Activated CD4-positive, alpha-beta T cell treated with anti-CD3 and anti-CD28 coated beads, Interleukin-2, amount 10 ng/mL, durations not matched to agents 24 days and 14 days (primary cell): ENCODE measurements at regions not wholly inside any gene's neighbourhood (a gene's known extent, or its start where the extent isn't known, plus 50 kb on each side); places are given as distances from the start of the nearest gene placed in this dataset.
A peak's percentile ranks its signal among the peaks of the same experiment; 100 is the strongest.

Experiments used
- DNase-seq: peaks from one replicate; pipeline ENCODE4 v3.0.0; 2022
- H3K27ac Mint-ChIP-seq: one replicate; pipeline ENCODE4 v1.8.0; 2022; ENCODE audit warnings: mild to moderate bottlenecking, mixed read lengths
- H3K27me3 Mint-ChIP-seq: one replicate; pipeline ENCODE4 v1.8.0; 2022; ENCODE audit warnings: mixed read lengths
- H3K36me3 Mint-ChIP-seq: one replicate; pipeline ENCODE4 v1.8.0; 2022; ENCODE audit warnings: low read depth, mild to moderate bottlenecking, mixed read lengths
- H3K4me1 Mint-ChIP-seq: one replicate; pipeline ENCODE4 v1.8.0; 2021; ENCODE audit warnings: mixed read lengths
- H3K4me3 Mint-ChIP-seq: one replicate; pipeline ENCODE4 v1.8.0; 2022; ENCODE audit warnings: mild to moderate bottlenecking, moderate library complexity, mixed read lengths
- H3K9me3 Mint-ChIP-seq: one replicate; pipeline ENCODE4 v1.8.0; 2021; ENCODE audit warnings: mixed read lengths
- intact Hi-C: fragments of 100-400 bp; cut with micrococcal nuclease; formaldehyde crosslinking; loops from one replicate; pipeline ENCODE4 v1.15.1; 2023

GRCh38 chr17:77001487-77001886 lies 133.3 kb downstream of the MGAT5B start:
- intact Hi-C loops: no loop called here
- peaks cover 27% of the 10 kb centered on the region for H3K4me1 Mint-ChIP-seq
- peaks cover 1% of the 10 kb centered on the region for H3K36me3 Mint-ChIP-seq
- H3K27me3 Mint-ChIP-seq: no peaks in the 10 kb centered on the region
- no peak overlapping the region for H3K4me3 Mint-ChIP-seq
- no peaks in the 10 kb centered on the region for H3K9me3 Mint-ChIP-seq
- H3K27ac Mint-ChIP-seq: no peak overlapping the region
- no peak for DNase-seq

- intact Hi-C loops: no loop called here
- no peak for DNase-seq
- Mint-ChIP-seq H3K4me1 (peaks cover 21% of the 10 kb centered on the region), H3K27me3 (no peaks in the 10 kb centered on the region), H3K4me3 (no peak overlapping the region), H3K36me3 (peaks cover 1% of the 10 kb centered on the region), H3K27ac (peak overlapping the region; percentile 34), H3K9me3 (no peaks in the 10 kb centered on the region)
Measured at GRCh38 chr17:77002103-77003045, 134.2 kb downstream of the MGAT5B start.

- peaks cover 9% of the 10 kb centered on the region for H3K4me1 Mint-ChIP-seq
- peaks cover 1% of the 10 kb centered on the region for H3K36me3 Mint-ChIP-seq
- H3K27me3 Mint-ChIP-seq: peaks cover 3% of the 10 kb centered on the region
- H3K9me3 Mint-ChIP-seq: no peaks in the 10 kb centered on the region
- intact Hi-C loops: no loop called here
- no peak for DNase-seq
- no peak overlapping the region for H3K27ac Mint-ChIP-seq
- H3K4me3 Mint-ChIP-seq: no peak overlapping the region
Measured at GRCh38 chr17:77003699-77004098, 135.5 kb downstream of the MGAT5B start.

- no peaks in the 10 kb centered on the region for H3K9me3 Mint-ChIP-seq
- H3K27ac Mint-ChIP-seq: no peak overlapping the region
- DNase-seq: no peak
- H3K4me1 Mint-ChIP-seq: no peaks in the 10 kb centered on the region
- peaks cover 13% of the 10 kb centered on the region for H3K27me3 Mint-ChIP-seq
- intact Hi-C loops: no loop called here
- H3K36me3 Mint-ChIP-seq: no peaks in the 10 kb centered on the region
- no peak overlapping the region for H3K4me3 Mint-ChIP-seq
Measured at GRCh38 chr17:77006971-77007649, 133.7 kb upstream of the SEC14L1 start.

GRCh38 chr17:77009877-77010276 lies 130.9 kb upstream of the SEC14L1 start:
- H3K27ac Mint-ChIP-seq: no peak overlapping the region
- H3K36me3 Mint-ChIP-seq: no peaks in the 10 kb centered on the region
- H3K27me3 Mint-ChIP-seq: peaks cover 27% of the 10 kb centered on the region
- no peak overlapping the region for H3K4me3 Mint-ChIP-seq
- intact Hi-C loops: loop anchor here (2.0 kb wide), 1 partner anchor 47 kb away; no protein-coding TSS in a partner anchor
- no peaks in the 10 kb centered on the region for H3K4me1 Mint-ChIP-seq
- no peaks in the 10 kb centered on the region for H3K9me3 Mint-ChIP-seq
- DNase-seq: no peak

GRCh38 chr17:77010667-77011066 lies 130.1 kb upstream of the SEC14L1 start:
- H3K36me3 Mint-ChIP-seq: no peaks in the 10 kb centered on the region
- DNase-seq: no peak
- intact Hi-C loops: loop anchor here (2.0 kb wide), 1 partner anchor 46 kb away; no protein-coding TSS in a partner anchor
- H3K4me1 Mint-ChIP-seq: no peaks in the 10 kb centered on the region
- H3K9me3 Mint-ChIP-seq: no peaks in the 10 kb centered on the region
- peaks cover 27% of the 10 kb centered on the region for H3K27me3 Mint-ChIP-seq
- H3K27ac Mint-ChIP-seq: no peak overlapping the region
- H3K4me3 Mint-ChIP-seq: no peak overlapping the region

GRCh38 chr17:77011173-77012011 lies 129.4 kb upstream of the SEC14L1 start:
- peaks cover 28% of the 10 kb centered on the region for H3K27me3 Mint-ChIP-seq
- no peak overlapping the region for H3K4me3 Mint-ChIP-seq
- intact Hi-C loops: loop anchor here (2.0 kb wide), 1 partner anchor 45 kb away; no protein-coding TSS in a partner anchor
- H3K36me3 Mint-ChIP-seq: no peaks in the 10 kb centered on the region
- peak; percentile 88 for DNase-seq
- H3K4me1 Mint-ChIP-seq: no peaks in the 10 kb centered on the region
- no peak overlapping the region for H3K27ac Mint-ChIP-seq
- H3K9me3 Mint-ChIP-seq: no peaks in the 10 kb centered on the region

GRCh38 chr17:77018504-77018903 lies 122.3 kb upstream of the SEC14L1 start:
- Mint-ChIP-seq H3K36me3 (no peaks in the 10 kb centered on the region), H3K27ac (no peak overlapping the region), H3K4me3 (no peak overlapping the region), H3K9me3 (no peaks in the 10 kb centered on the region), H3K27me3 (peaks cover 11% of the 10 kb centered on the region), H3K4me1 (no peaks in the 10 kb centered on the region)
- DNase-seq: no peak
- intact Hi-C loops: no loop called here

GRCh38 chr17:77019893-77020379 lies 120.8 kb upstream of the SEC14L1 start:
- Mint-ChIP-seq H3K27ac (no peak overlapping the region), H3K4me3 (no peak overlapping the region), H3K9me3 (no peaks in the 10 kb centered on the region), H3K27me3 (peaks cover 5% of the 10 kb centered on the region), H3K36me3 (no peaks in the 10 kb centered on the region), H3K4me1 (no peaks in the 10 kb centered on the region)
- DNase-seq: no peak
- intact Hi-C loops: no loop called here

GRCh38 chr17:77020973-77021372 lies 119.8 kb upstream of the SEC14L1 start:
- H3K9me3 Mint-ChIP-seq: no peaks in the 10 kb centered on the region
- no peak overlapping the region for H3K4me3 Mint-ChIP-seq
- H3K4me1 Mint-ChIP-seq: no peaks in the 10 kb centered on the region
- no peak for DNase-seq
- H3K27ac Mint-ChIP-seq: no peak overlapping the region
- intact Hi-C loops: no loop called here
- no peaks in the 10 kb centered on the region for H3K36me3 Mint-ChIP-seq
- peaks cover 4% of the 10 kb centered on the region for H3K27me3 Mint-ChIP-seq

- intact Hi-C loops: no loop called here
Measured at GRCh38 chr17:77022766-77023165, 118.0 kb upstream of the SEC14L1 start.

GRCh38 chr17:77025781-77026180 lies 115.0 kb upstream of the SEC14L1 start:
- Mint-ChIP-seq H3K4me3 (no peak overlapping the region), H3K4me1 (no peaks in the 10 kb centered on the region), H3K27me3 (peaks cover 4% of the 10 kb centered on the region)

More at GRCh38 chr17:77022766-77023165, 118.0 kb upstream of the SEC14L1 start:
- Mint-ChIP-seq H3K27me3 (peaks cover 5% of the 10 kb centered on the region), H3K36me3 (no peaks in the 10 kb centered on the region), H3K9me3 (peaks cover 6% of the 10 kb centered on the region), H3K4me3 (no peak overlapping the region), H3K27ac (no peak overlapping the region), H3K4me1 (no peaks in the 10 kb centered on the region)
- no peak for DNase-seq

GRCh38 chr17:77027271-77027889 lies 113.4 kb upstream of the SEC14L1 start:
- Mint-ChIP-seq H3K36me3 (no peaks in the 10 kb centered on the region), H3K27me3 (peaks cover 2% of the 10 kb centered on the region), H3K4me1 (no peaks in the 10 kb centered on the region), H3K9me3 (peaks cover 16% of the 10 kb centered on the region), H3K27ac (no peak overlapping the region), H3K4me3 (no peak overlapping the region)
- intact Hi-C loops: no loop called here
- DNase-seq: no peak

More at GRCh38 chr17:77025781-77026180, 115.0 kb upstream of the SEC14L1 start:
- Mint-ChIP-seq H3K9me3 (peaks cover 8% of the 10 kb centered on the region), H3K27ac (no peak overlapping the region), H3K36me3 (no peaks in the 10 kb centered on the region)
- intact Hi-C loops: no loop called here
- no peak for DNase-seq
